PC-9 (cell line): ENCODE measurements at regions not wholly inside any gene's neighbourhood (a gene's known extent, or its start where the extent isn't known, plus 50 kb on each side); places are given as distances from the start of the nearest gene placed in this dataset.

Experiments used
- CTCF ChIP-seq: fragments of 200-600 bp; sonication (generic); conservative IDR thresholded peaks from 2 replicates; pipeline ENCODE4 v1.6.1; 2017; ENCODE audit warnings: mixed run types, antibody characterized with exemption, mild to moderate bottlenecking, moderate library complexity
- EZH2 ChIP-seq: fragments of 200-600 bp; sonication (generic); IDR thresholded peaks from 2 replicates; pipeline ENCODE4 v1.8.0; 2017; ENCODE audit warnings: antibody characterized with exemption, low read depth

DNA sequence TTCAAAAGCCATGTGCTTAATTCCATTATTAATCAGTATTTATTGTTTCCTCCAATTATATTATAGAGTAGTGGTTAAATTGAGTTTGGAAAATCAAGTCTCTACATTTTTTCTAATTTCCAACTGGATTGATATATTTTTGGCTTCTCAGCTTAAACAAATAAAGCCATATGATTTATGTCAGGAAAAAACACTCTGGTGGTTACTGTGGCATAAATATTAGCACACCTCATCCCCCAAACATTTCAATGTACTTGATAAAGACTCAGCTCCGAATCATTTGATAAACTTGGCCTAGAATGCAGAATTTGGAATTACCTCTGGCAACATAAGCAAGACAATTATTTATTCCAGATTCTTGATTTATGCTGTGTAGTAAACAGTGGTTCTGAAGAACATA, 2313.8 kb downstream of the ARAP2 start:
- TF ChIP-seq CTCF (no peak), EZH2 (no peak)
